AG10803 (cell line): ENCODE measurements at regions not wholly inside any gene's neighbourhood (a gene's known extent, or its start where the extent isn't known, plus 50 kb on each side); places are given as distances from the start of the nearest gene placed in this dataset.

Source experiments
- DNase-seq: peaks from one replicate; pipeline ENCODE4 v3.0.0; 2010; ENCODE audit warnings: low read depth
- H3K4me3 ChIP-seq: 2 replicates; pipeline ENCODE4 v1.5.1; 2011; ENCODE audit warnings: mild to moderate bottlenecking, low read length, control low read depth
- TF ChIP-seq, protein P1 (sequence below): conservative IDR thresholded peaks from 2 replicates; pipeline ENCODE4 v1.5.1; 2011; ENCODE audit warnings: mild to moderate bottlenecking, low read length, control low read depth, inconsistent platforms

DNA sequence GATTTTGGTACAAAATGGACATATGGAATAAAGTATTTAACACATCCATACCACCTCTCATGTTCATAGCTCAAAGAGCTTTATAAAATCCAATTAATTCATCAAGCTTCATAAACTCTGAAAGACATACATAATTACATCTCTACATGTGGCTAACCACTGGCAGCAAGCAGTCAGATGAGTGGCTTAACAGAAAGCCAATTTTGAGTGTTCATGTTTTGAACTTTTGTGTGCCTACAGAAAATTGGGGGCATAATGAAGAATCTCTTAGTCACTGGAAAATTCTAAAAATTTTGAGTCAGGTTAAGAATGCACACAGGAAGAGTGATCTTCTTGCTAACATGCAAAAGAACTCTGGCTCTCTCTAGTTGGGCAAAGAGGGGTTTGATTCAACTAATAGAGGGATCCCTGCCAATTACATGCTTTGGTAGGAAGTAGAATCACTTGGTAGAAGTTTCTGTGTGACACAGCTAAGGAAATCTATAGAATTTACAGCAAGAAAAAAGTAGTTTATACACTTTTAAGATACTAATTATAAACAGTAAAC is 287.4 kb downstream of the NOL4 start:
- TF ChIP-seq, protein P1, sequence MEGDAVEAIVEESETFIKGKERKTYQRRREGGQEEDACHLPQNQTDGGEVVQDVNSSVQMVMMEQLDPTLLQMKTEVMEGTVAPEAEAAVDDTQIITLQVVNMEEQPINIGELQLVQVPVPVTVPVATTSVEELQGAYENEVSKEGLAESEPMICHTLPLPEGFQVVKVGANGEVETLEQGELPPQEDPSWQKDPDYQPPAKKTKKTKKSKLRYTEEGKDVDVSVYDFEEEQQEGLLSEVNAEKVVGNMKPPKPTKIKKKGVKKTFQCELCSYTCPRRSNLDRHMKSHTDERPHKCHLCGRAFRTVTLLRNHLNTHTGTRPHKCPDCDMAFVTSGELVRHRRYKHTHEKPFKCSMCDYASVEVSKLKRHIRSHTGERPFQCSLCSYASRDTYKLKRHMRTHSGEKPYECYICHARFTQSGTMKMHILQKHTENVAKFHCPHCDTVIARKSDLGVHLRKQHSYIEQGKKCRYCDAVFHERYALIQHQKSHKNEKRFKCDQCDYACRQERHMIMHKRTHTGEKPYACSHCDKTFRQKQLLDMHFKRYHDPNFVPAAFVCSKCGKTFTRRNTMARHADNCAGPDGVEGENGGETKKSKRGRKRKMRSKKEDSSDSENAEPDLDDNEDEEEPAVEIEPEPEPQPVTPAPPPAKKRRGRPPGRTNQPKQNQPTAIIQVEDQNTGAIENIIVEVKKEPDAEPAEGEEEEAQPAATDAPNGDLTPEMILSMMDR, result no peak
- H3K4me3 ChIP-seq, result no peak overlapping the region
- no peak for DNase-seq

DNA sequence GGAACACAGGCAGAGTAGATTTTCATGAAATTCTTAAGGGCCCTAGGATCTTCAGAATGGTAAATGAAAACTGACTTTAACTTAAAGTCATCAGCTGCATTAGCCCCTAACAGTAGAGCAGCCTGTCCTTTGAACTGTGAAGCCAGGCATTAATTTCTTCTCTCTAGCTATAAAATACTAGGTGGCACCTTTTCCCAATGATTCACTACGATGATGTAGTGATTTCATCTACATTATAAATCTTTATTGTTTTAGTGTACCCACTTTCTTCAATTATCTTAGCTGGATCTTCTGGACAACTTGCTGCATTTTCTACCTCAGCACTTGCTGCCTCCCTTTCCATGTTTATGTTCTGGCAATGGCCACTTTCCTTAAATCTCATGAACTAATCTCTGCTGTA is 290.5 kb downstream of the NOL4 start:
- no peak overlapping the region for H3K4me3 ChIP-seq
- TF ChIP-seq, protein P1, result no peak
- no peak for DNase-seq

DNA sequence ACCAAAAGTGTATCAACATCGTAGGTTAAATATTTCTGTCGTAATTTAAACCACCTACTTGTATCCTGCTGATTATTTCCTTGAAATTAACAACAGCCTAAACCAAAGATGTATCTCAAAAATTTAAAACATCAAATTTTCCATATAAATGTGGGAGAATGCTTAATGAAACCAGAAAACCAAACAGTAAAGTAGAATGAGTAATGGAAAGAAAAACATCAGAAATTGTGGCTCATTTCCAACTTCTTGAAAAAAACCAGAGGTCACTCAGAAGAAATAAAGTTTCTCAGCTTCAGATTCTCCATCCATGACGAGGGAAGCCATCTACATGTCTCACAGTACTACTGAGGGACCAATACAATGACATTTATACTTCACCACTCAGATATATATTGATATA is 296.5 kb downstream of the NOL4 start:
- DNase-seq, result no peak
- H3K4me3 ChIP-seq, result no peak overlapping the region
- TF ChIP-seq, protein P1, result no peak

DNA sequence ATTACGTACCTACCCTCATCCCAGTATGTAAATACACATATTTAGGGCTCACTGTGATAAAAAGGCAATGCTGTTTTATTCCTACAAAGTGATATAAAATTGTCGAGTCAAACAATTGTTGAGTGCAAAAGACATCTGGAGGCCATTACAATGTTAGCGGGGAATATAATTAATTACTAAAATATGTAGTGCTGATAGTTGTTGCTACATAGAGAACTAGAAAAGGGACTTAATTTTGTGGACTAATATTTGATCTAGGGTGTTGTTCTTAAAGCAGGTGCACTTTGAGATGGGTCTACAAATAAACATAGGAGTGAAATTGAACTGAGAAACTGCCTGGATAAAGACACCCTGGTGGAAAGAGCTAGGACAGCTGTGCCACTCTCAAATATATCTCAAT is 300.1 kb downstream of the NOL4 start:
- DNase-seq, result no peak
- TF ChIP-seq, protein P1, result no peak
- H3K4me3 ChIP-seq, result no peak overlapping the region

DNA sequence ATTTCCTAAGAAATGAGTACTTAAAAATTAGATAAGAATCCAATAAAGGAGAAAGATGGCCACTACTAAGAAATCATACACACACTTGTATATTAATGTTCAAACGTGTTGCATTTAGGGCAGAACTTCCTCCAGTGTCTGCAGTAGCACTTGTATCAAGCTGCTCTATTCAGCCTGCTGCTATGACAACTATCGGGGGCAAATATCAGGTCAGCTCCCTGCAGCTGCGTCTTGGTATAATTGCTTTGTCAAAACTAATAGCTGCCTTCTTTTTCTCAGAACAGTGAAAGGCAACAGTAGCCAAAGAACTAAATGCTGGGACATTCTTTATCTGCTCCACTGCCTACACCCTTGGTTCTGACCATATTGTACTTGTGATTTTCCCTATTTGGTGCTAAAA is 300.7 kb downstream of the NOL4 start:
- no peak for DNase-seq
- no peak overlapping the region for H3K4me3 ChIP-seq
- TF ChIP-seq, protein P1, result no peak

DNA sequence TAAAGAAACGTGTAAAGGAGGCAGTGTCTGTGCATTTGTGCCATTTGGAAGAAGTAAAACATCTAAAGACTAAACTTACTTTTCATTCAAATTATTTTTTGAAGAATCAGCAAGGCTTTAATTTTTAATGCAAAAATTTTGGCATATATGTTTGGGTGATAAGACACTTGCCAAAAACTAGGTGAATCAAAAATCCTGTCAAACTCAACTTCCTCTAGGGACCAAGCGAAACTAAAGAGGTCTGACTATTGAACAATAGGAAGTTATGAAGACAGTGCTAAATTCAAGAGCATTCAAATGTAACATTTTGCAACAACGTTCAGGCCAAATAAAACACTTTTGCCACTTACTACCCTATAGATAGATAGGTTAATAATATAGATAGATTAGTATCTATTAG is 306.1 kb downstream of the NOL4 start:
- TF ChIP-seq, protein P1, result no peak
- no peak overlapping the region for H3K4me3 ChIP-seq
- no peak for DNase-seq

DNA sequence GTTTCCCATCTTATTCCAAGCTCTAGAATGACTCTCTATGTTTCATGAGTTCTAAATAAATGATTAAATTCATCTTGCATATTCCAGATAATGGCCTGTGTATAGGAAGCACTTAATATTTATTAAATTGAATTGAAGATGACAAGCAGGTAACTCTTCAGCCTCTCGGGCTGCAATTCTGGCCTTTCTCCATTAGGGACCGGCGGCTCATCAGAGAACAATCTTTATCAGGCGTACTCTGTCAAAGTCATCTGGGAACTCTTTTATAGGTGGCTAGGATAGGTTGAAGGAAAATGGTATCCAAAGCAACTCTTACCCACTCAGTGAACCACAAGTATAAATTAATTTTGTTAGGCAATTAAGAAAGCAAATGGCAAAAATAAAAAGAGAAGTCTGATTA is 308.5 kb downstream of the NOL4 start:
- no peak overlapping the region for H3K4me3 ChIP-seq
- TF ChIP-seq, protein P1, result no peak
- no peak for DNase-seq
